ENCODE measurements at regions not wholly inside any gene's neighbourhood (a gene's known extent, or its start where the extent isn't known, plus 50 kb on each side); places are given as distances from the start of the nearest gene placed in this dataset.

DNA sequence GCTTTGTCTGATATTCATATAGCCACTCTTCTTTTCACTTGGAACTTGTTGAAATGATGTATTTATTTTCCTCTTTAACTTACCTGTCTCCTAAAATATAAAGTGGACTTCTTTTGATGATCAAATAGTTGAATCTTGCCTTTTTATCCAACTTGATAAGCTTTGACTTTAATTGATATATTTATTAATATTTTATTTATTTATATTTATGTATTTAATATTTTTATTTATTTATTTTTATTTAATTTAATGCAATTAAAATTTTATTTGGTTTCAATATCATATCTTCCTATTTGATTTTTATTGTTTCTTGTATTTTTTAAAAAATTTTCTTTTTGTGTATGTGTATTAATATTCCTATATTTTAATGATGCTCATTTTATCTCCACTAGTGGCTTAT is 555.1 kb upstream of the EPHA6 start:
- FAIRE-seq (no peak), DNase-seq (ENCODE audit: low read depth, low spot score) (no peak)
- no peaks in the 10 kb centered on the region for H3K9me3 ChIP-seq (replicated peaks; ENCODE audit: control insufficient read depth, insufficient read depth, low read length)
- ChIA-PET CTCF (interaction anchor here (1.4 kb wide), 1 partner anchor 33 kb away, joined by 3 read pairs; no protein-coding TSS in a partner anchor), POLR2A (no interaction called here)
- H3K4me2 ChIP-seq (ENCODE audit: insufficient read depth, low read length), result no peak overlapping the region
- no peak overlapping the region for H3K4me3 ChIP-seq (replicated peaks in 1 of 3; ENCODE audit: insufficient read depth in 1 of 3, low read depth in 1 of 3, low read length in 3 of 3)
- H3K9ac ChIP-seq (replicated peaks; ENCODE audit: extremely low read depth, insufficient read depth, low read length), result no peak overlapping the region
- intact Hi-C loops (cut with micrococcal nuclease), result no loop called here
- no peak overlapping the region for H2AFZ ChIP-seq (ENCODE audit: low read depth, low read length)
- H4K20me1 ChIP-seq (replicated peaks; ENCODE audit: control insufficient read depth, extremely low read depth, insufficient read depth, low read length), result no peaks in the 10 kb centered on the region
- no peaks in the 10 kb centered on the region for H3K27me3 ChIP-seq (ENCODE audit: control insufficient read depth in 2 of 2, insufficient read depth in 2 of 2, low read length in 2 of 2)
- no peaks in the 10 kb centered on the region for H3K4me1 ChIP-seq (ENCODE audit: control insufficient read depth, extremely low read depth, insufficient read depth, low read length)
- no peaks in the 10 kb centered on the region for H3K36me3 ChIP-seq (ENCODE audit: control insufficient read depth in 2 of 2, extremely low read depth in 1 of 2, insufficient read depth in 2 of 2, low read length in 2 of 2)
- TF ChIP-seq JUN (IDR thresholded peaks at IDR 0.05; ENCODE audit: borderline replicate concordance, insufficient read depth, insufficient read length, low read depth) (no peak), MYC (IDR thresholded peaks at IDR 0.05; ENCODE audit: low read depth, low read length) (no peak), EZH2 (IDR thresholded peaks at IDR 0.05; ENCODE audit: borderline replicate concordance, low read depth, low read length, severe bottlenecking) (no peak), FOS (IDR thresholded peaks at IDR 0.05; ENCODE audit: borderline replicate concordance, insufficient read depth, low read length) (no peak), GATA2 (IDR thresholded peaks at IDR 0.05; ENCODE audit: insufficient read depth, insufficient read length, low read depth, low read length) (no peak), POLR2A (IDR thresholded peaks at IDR 0.05; ENCODE audit: low read depth, low read length) (no peak), POLR2AphosphoS5 (IDR thresholded peaks at IDR 0.05; ENCODE audit: insufficient read depth, low read depth, low read length) (no peak)
- TF ChIP-seq, protein P1, sequence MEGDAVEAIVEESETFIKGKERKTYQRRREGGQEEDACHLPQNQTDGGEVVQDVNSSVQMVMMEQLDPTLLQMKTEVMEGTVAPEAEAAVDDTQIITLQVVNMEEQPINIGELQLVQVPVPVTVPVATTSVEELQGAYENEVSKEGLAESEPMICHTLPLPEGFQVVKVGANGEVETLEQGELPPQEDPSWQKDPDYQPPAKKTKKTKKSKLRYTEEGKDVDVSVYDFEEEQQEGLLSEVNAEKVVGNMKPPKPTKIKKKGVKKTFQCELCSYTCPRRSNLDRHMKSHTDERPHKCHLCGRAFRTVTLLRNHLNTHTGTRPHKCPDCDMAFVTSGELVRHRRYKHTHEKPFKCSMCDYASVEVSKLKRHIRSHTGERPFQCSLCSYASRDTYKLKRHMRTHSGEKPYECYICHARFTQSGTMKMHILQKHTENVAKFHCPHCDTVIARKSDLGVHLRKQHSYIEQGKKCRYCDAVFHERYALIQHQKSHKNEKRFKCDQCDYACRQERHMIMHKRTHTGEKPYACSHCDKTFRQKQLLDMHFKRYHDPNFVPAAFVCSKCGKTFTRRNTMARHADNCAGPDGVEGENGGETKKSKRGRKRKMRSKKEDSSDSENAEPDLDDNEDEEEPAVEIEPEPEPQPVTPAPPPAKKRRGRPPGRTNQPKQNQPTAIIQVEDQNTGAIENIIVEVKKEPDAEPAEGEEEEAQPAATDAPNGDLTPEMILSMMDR (IDR thresholded peaks at IDR 0.05; ENCODE audit: extremely low read depth in 1 of 2, insufficient read depth in 1 of 2, low read depth in 1 of 2, low read length in 2 of 2), result no peak
- TF ChIP-seq, protein P2, sequence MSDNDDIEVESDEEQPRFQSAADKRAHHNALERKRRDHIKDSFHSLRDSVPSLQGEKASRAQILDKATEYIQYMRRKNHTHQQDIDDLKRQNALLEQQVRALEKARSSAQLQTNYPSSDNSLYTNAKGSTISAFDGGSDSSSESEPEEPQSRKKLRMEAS (IDR thresholded peaks at IDR 0.05; ENCODE audit: insufficient read depth, insufficient read length), result no peak
- H3K9me1 ChIP-seq (replicated peaks; ENCODE audit: control insufficient read depth, extremely low read depth, insufficient read depth, low read length), result no peaks in the 10 kb centered on the region
- dilution Hi-C loops (cut with MboI; ENCODE audit: extremely low pct_ligation_motif_present, low sequenced_read_pairs), result no loop called here
- BruUV-seq (replicated peaks), result no TSS peak
- no peak overlapping the region for H3K27ac ChIP-seq (ENCODE audit: insufficient read depth, low read depth, low read length)
- no peaks in the 10 kb centered on the region for H3K79me2 ChIP-seq (ENCODE audit: control insufficient read depth, insufficient read depth, low read length)

All from endothelial cell of umbilical vein (primary cell).